Heart left ventricle (tissue), 13 donors: ENCODE measurements at regions not wholly inside any gene's neighbourhood (a gene's known extent, or its start where the extent isn't known, plus 50 kb on each side); places are given as distances from the start of the nearest gene placed in this dataset.

Experiments
- POLR2A ChIP-seq, 2 donors: fragments of 450-650 bp; IDR thresholded peaks; one replicate each; pipeline ENCODE4 v1.6.1; 2017; ENCODE audit warnings: antibody characterized with exemption in 2 of 2, mild to moderate bottlenecking in 2 of 2, moderate library complexity in 2 of 2
- TF ChIP-seq, protein P1 (sequence below), 12 donors: fragments of 200-600 bp; sonication (generic) in 4 of 12; IDR thresholded peaks; one replicate each; pipeline versions ENCODE4 v1.5.0 to v1.8.0; 2018 to 2022; ENCODE audit warnings: antibody characterized with exemption in 12 of 12, mild to moderate bottlenecking in 5 of 12
- donor health status: ischemic (EF 13 %, LVEDD 7.1; RV severe dilation, severe dysfunction).
- donor health status: DM: no; HTN: yes; CAD: no.
- donor health status: DM: no; HTN: no; CAD: no.
- donor health status: ischemic (EF 25% LVEDD 6.9; RV normal size, moderate dysfunction).
- donor health status: ischemic (EF 25% LVEDD 5.7; RV mildly dilated, moderate dysfunction).
- donor health status: ischemic (EF 35%, LVEDD 5.7; RV mildly dilated, moderate dysfunction).
- donor health status: nonischemic (EF 11% LVEDD 7.7; RV severe dilation, severe dysfunction).
- donor health status: DM: yes; HTN: yes; CAD: no.
- donor health status: PGD.
- donor health status: ischemic (EF 29% LVEDD 5.4; RV normal size, mild dysfunction).
- donor health status: nonischemic (EF 23%, LVEDD 6.1; RV moderate dilation, normal function).

DNA sequence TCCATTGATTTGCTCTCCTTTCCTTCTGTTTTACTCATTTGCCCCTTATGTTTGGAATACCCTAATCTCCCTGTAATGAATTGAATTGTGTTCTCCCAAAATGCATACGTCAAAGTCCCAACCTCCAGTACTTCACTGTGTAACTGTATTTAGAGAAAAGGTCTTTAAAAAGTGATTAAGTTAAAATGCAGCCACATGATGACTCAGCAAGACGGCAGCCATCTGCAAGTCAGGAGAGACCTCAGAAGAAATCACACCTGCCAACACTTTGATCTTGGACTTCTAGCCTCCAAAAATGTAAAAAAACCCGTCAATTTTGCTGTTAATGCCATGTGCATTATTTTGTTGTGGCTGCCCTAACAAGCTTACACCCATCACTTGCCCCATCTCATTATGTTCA, 85.3 kb upstream of the PCLO start:
- TF ChIP-seq, protein P1, sequence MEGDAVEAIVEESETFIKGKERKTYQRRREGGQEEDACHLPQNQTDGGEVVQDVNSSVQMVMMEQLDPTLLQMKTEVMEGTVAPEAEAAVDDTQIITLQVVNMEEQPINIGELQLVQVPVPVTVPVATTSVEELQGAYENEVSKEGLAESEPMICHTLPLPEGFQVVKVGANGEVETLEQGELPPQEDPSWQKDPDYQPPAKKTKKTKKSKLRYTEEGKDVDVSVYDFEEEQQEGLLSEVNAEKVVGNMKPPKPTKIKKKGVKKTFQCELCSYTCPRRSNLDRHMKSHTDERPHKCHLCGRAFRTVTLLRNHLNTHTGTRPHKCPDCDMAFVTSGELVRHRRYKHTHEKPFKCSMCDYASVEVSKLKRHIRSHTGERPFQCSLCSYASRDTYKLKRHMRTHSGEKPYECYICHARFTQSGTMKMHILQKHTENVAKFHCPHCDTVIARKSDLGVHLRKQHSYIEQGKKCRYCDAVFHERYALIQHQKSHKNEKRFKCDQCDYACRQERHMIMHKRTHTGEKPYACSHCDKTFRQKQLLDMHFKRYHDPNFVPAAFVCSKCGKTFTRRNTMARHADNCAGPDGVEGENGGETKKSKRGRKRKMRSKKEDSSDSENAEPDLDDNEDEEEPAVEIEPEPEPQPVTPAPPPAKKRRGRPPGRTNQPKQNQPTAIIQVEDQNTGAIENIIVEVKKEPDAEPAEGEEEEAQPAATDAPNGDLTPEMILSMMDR (IDR thresholded peaks at IDR 0.05) = no peak
- TF ChIP-seq POLR2A (IDR thresholded peaks at IDR 0.05) = no peak
